GM18502 (cell line): ENCODE measurements at regions not wholly inside any gene's neighbourhood (a gene's known extent, or its start where the extent isn't known, plus 50 kb on each side); places are given as distances from the start of the nearest gene placed in this dataset.
"Not testable (repeated sequence)": the region's sequence is repeated elsewhere in the genome, so short reads cannot be mapped to it uniquely, and the experiment has no call there.

Experiments used
- ATAC-seq: cut with Tn5 transposase; IDR thresholded peaks from one replicate; pipeline ENCODE4 v1.9.1; 2021; ENCODE audit warnings: mild to moderate bottlenecking; ENCODE audit not compliant: unreplicated experiment, poor library complexity

DNA sequence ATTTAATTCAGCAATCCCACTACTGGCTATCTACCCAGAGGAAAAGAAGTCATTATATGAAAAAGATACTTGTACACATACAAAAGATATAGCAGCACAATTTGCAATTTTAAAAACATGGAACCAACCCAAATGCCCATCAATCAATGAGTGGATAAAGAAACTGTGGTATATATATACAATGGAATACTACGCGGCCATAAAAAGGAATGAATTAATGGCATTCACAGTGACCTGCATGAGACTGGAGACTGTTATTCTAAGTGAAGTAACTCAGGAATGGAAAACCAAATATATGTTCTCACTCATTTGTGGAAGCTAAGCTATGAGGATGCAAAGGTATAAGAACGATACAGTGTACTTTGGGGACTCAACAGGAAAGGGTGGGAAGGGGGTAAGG is 102.8 kb upstream of the KCNMA1 start:
- not testable (repeated sequence) for ATAC-seq

DNA sequence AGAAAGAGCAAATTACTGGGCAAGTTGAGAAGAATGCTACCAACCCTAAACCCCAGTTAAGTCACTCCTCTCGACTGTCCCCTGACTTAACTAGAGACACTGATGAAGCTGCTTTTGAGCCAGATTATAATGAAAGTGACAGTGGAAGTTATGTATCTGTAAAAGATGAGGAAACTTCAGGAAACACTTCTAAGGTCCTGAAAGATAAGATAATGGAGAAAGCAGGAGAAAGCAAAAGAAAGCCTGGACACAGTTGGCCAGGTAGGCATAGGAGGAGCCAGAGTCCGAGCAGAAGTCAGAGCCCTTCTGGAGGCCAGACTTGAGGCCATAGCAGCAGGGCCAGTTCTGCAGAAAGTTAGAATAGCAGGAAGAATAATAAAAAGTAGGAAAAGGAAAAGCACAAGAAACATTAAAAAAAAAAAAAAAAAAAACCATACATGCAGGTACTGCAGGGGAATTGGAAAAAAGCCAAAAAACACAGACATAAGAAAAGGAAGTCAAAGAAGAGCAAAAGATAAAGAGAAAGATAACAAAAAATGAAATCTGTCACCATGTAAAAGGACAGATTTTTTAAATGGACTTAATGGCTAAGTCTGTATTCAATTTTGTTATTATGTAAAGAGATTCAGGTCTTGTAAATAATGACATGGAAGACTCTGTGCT is 101.0 kb upstream of the KCNMA1 start:
- ATAC-seq = no peak

DNA sequence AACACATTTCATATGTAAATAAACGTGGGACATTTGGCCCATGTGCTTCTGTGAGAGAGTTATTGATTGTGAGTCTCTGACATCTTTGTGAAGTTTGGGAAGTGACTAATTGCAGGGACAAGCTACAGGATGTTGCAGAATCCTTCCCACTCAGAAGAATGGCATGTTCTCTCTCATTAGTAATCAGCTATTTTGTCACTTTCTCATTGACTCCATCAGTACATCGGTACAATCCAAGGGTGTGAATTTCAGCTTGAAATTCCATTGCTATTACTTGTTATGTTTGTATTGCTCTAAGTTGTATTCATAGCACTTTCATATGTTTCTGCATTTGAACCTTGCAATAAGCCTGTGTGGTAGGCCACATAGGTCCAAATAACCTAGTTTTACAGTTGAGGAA is 100.0 kb upstream of the KCNMA1 start:
- ATAC-seq = no peak

DNA sequence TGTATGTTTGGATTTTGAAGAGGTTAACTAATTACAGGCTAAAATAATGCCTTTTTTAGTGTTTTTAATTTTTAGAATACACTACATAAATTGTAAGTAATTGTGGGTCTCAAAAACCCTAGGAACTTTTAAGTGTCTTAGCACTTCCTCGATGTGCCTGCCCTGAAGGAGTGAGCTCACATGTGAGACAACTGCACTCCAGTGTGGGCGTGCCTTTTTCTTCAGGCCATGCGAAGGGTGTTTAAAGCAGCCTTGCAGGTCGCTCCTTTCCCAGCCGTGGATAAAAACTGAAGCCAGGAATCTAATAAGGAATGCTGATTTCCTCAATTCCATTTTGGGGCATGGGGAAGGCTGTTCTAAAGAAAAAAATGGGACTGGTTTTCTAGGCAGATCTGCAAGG is 97.5 kb upstream of the KCNMA1 start:
- ATAC-seq = not testable (repeated sequence)

DNA sequence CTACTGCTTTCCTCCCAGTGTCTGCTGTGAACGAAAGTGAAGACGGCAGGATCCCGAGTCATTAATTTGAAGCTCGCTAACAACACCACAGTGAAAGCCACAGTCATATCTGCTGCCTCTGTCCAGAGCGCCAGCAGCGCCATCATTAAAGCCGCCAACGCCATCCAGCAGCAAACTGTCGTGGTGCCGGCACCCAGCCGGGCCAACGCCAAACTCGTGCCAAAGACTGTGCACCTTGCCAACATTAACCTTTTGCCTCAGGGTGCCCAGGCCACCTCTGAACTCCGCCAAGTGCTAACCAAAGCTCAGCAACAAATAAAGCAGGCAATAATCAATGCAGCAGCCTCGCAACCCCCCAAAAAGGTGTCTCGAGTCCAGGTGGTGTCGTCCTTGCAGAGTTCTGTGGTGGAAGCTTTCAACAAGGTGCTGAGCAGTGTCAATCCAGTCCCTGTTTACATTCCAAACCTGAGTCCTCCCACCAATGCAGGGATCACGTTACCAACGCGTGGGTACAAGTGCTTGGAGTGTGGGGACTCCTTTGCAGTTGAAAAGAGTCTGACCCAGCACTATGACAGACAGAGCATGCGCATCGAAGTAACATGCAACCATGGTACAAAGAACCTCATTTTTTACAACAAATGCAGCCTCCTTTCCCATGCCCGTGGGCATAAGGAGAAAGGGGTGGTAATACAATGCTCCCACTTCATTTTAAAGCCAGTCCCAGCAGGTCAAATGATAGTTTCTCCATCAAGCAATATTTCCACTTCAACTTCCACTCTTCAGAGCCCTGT is 94.8 kb upstream of the KCNMA1 start:
- ATAC-seq = no peak

DNA sequence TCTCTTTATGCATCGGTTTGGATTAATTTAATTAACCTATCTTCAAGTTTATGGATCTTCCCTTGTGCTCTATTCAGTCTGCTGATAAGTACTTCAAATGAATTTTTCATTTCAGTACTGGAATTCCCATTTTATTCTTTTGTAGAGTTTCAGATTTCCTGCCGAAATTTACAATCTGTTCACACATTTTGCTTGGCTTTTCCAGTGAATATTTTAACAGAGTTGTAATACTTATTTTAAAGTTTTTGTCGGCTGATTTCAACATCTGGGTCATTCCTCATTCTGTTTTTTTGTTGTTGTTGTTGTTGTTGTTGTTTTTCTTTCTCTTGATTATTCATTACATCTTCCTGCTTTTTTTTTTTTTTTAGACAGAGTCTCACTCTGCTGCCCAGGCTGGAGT is 89.9 kb upstream of the KCNMA1 start:
- no peak for ATAC-seq

DNA sequence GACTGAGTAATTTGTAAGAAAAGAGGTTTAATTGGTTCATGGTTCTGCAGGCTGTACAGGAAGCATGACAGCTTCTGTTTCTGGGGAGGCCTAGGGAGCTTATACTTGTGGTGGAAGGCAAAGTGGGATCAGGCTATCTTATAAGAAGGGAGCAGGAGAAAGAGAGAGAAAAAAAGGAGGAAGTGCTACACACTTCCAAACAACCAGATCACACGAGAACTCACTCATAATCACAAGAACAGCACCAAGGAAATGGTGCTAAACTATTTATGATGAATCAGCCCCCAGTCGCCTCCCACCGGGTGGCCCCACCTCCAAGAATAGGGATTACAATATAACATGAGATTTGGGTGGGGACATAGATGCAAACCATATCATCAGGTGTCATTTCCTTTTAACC is 89.1 kb upstream of the KCNMA1 start:
- ATAC-seq = no peak

DNA sequence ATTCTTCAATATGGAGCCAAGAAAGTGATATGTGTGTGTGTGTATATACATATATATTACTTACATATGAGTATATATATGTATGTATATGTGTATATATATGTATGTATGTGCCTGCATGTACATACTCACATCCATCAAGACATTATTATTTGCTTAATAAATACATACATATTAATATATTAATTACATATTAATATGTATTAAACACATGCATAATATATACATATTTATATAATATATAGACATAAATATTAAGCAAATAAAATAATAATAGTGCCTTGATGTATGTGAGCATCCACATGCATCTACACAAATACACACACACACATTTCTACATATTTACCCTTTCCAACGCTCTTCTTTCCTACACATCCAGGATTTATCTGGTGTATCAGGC is 88.7 kb upstream of the KCNMA1 start:
- ATAC-seq = no peak

DNA sequence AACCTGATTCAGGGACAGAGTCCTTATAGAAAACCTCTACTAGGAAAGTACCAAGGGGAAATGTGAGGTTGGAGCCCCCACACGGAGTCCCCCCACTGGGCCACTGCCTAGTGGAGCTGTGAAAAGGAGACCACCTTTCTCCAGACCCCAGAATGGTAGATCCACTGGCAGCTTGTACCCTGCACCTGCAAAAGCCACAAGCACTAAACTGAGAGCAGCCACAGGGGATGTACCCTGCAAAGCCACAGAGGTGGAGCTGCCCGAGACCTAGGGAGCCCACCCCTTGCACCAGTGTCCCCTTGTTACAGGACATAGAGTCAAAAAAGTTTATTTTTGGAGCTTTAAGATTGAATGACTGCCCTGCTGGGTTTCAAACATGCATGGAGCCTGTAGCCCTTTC is 87.2 kb upstream of the KCNMA1 start:
- ATAC-seq = no peak

DNA sequence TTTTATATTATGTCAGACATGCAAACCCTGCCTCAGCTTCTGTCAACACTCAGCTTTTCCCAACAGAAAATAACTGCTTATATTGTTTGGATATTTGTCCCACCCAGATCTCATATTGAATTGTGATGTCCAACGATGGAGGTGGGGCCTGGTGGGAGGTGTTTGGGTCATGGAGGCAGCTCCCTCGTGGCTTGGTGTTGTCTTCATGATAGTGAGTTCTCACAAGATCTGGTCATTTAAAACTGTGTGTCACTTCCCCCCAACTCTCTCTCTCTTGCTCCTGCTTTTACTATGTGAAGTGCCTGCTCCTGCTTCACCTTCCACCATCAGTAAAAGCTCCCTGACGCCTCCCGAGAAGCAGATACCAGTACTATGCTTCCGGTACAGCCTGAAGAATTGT is 85.8 kb upstream of the KCNMA1 start:
- ATAC-seq = no peak

DNA sequence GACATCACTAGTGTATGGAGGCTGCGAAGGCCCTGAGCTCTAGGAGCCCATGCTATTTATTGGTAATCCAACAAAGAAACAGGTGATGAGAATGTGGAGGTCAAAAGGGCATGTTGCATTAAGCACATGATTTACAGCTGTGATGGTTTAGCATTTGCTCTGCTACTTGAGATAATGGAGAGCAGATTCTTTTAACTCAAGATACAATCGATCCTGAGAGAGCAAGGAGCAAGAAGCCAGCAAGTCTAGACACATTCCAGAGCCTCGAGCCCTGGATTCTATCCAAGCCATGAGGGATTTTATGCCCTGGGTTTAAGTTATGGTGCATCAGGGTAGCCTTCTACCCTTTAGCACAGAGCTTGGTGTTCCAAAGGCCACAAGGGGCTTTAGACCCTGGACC is 85.3 kb upstream of the KCNMA1 start:
- ATAC-seq = not testable (repeated sequence)

DNA sequence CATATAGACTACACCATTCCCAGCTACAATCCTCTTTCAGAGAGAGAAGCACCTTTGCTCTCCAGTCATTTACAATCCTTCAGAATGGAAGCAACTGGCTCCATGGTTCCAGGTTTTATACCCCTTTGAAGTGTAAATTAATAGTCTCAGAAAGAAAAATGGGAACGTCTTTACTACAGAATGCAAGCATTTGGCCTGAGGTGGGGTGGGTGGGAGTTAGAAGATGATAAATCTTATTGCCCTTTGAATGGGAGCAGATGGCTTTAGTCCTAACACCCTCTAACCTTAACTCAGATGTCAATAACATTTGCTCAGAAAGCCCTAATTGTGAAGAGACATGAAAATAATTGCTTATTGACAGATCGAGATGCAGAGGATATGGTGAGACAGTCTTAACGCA is 84.2 kb upstream of the KCNMA1 start:
- no peak for ATAC-seq

DNA sequence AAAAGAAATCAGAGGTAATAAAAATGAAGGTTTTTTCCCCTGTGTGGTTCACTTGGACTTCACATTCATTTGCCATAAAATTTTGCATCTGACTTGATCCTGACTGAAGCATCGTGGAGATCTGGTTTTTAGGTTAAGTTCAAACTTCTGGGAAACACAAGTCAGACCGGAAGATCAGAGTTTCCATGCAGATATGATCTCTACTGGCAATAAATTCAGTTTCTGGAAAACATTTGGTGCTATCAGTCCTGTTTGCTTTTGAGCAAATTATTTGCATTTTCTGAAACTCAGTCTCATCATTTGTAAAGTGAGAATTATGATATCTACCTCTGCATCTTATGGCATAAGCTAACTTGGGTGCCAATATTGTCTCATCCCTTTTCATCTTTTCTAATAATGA is 81.3 kb upstream of the KCNMA1 start:
- ATAC-seq = no peak

DNA sequence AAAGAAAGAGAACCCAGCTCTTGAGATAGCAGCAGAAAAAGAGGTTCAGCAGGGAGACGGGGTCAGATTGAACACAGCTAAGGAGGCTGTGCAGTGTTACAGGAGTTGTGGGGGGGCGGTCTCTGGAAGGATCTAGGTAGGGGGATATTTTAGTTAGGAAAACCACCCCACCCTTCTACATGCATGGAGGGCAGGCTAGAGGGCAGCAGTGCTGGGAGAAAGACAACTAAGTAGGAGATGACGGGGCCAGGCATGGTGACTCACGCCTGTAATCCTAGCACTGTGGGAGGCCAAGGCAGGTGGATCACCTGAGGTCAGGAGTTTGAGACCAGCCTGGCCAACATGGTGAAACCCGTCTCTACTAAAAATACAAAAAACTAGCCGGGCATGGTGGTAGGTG is 80.7 kb upstream of the KCNMA1 start:
- ATAC-seq = not testable (repeated sequence)

DNA sequence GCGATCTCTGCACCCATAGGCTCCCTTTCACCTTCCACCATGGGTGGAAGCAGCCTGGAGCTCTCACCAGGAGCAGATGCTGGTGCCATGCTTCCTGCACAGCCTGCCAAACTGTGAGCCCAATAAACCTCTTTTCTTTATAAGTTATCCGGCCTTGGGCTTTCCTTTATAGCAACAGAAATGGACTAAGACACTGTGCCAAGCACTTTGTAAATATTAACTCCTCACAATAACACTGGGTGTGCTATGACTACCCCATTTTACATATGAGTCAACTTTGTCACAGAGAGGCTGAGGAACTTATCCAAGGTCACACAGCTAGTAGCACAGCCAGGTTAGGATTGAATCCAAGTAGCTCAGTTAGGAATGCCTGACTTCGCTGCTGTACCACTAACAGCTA is 79.7 kb upstream of the KCNMA1 start:
- no peak for ATAC-seq

DNA sequence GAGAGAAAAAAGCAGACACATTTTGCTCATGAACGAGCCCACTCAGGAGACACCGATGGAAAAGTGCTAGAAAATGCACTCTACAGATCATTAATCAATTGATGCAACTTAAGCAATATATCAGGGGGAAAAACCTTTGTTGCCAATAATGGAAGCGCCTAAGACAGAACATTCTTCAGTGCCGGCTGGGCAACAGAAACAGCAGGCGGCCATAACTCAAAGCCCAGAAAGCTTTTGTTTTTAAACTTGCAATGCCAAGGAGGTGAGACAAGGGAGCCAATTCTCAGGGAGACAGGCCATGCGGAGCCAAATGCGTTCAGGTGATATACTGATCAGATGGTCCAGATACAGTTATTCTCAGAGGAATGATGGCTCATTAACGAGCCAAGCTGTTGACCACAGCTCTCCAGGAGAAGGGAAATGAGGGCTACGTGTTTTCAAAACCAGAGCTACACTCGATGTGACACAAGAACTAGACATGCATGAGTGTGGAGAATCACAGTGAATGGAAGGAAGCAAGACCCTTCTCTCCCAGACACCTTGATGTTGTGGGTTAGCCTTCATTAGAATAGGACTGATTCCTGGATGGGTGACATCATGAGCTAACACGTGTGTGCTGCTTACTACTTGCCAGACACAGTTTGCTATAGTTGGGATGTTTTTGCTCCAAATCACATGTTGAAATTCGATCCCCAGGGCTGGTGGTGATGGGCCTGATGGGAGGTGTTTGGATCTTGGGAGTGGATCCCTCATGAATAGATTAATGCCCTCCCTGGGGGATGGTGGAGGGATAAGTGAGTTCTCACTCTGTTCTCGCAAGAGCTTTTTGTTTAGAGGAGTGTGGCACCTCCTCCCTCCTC is 79.1 kb upstream of the KCNMA1 start:
- ATAC-seq = no peak

DNA sequence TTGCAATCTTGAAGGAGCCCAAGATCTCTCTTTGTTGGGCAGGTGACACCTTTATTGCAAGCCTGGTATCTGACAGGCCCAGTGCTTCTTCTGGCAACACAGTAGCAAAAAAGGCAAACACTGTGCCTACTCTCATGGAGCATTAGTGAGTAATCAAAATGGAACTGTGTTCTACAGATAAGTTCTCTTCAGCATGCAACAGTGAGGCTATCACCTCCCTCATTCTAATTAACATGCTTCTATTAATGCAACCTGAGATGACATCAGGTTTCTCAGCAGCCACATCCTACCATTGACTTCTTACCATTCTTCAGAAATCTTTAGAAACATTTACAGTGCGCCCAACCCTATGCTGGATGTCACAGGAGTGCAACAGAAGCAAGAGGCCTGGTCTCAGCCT is 77.9 kb upstream of the KCNMA1 start:
- no peak for ATAC-seq

DNA sequence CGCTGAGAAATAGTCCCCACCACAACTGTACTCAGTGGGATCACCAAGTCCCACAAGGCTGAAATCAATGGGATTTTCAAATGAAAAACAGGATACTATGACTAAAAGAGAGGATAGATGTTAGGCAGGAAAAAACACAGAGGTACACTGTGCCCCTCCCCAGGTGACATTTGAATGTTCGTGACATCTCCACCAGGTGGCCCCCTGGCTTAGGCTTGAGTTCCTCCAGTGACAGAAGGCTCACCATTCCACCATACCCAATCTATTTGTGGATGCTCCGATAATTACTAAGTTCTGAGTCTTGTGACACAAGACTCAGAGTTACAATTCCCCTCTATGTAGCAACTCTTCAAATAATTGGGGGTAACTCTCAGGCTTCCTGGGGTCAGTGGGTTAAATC is 77.5 kb upstream of the KCNMA1 start:
- ATAC-seq = no peak

DNA sequence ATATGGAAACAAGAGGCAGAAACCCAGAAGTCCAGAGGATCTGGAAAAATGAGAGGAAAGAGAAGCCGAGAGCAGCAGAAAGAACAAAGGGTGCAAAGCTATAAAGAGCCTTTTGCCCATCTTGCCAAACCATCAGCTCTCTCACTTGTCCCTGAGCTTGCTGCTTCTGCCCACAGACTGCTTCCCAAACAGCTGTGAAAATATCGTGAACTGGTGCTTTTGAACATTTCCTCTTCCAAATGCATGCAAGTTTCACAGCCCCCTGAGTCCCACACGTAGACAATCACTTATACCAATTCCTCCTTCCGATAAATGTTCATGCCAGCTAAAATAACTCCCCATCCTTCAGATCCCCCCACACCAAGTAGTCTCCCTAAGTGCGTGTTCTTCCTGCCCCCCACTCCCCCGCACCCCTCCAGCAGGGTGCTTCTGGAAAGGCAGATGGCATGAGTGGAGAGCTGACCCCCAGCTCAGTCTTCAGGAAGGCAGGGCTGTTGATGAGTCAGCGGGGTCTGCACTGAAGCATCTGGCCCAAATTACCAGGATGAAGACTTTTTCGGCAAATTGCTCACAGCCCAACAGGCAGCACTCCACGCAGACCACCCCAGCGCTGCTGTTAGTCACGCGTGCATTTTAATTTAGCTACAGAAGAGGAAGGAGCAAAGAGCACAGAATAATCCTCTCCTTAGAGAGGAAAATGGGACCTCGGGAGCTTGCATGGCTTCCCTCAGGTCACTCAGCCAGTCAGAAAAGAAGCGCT is 76.1 kb upstream of the KCNMA1 start:
- ATAC-seq = no peak

DNA sequence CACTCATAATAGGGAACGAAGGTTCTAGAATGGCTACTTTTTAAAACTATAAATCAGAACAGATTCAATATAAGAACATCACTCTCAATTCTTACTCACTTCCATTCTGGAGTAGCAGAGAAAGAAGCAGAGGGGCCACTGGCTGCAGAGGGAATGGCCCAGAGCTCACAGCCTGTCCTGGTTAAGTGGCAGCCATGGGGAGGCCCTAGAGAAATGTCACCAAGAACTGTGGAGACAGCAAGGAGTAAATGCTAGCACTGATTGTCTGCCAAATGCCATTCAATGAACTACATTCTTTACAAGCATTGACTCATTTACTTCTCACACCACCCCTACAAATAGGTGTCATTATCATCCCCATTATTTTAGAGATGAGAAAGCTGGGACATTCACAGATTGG is 74.6 kb upstream of the KCNMA1 start:
- no peak for ATAC-seq

DNA sequence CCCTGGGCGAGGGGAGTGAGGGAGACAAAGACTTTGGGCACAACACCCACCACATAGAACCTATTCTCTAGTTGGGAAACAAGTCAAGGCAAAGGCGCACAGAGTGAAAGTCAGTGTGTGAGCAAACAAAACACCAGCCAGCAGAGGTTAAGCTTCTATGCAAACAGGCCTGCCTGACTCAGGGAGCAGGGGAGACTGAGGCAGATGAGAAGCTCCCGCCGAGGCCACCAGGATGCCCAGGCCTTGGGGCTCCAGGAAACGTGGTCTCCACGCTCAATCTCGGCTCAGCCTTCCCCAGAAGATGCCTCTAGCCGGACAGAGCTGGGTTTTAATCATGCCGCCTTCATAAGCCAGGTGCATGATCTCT is 74.1 kb upstream of the KCNMA1 start:
- ATAC-seq = no peak
